ENCODE measurements at regions not wholly inside any gene's neighbourhood (a gene's known extent, or its start where the extent isn't known, plus 50 kb on each side); places are given as distances from the start of the nearest gene placed in this dataset.
"Not testable (repeated sequence)": the region's sequence is repeated elsewhere in the genome, so short reads cannot be mapped to it uniquely, and the experiment has no call there.

DNA sequence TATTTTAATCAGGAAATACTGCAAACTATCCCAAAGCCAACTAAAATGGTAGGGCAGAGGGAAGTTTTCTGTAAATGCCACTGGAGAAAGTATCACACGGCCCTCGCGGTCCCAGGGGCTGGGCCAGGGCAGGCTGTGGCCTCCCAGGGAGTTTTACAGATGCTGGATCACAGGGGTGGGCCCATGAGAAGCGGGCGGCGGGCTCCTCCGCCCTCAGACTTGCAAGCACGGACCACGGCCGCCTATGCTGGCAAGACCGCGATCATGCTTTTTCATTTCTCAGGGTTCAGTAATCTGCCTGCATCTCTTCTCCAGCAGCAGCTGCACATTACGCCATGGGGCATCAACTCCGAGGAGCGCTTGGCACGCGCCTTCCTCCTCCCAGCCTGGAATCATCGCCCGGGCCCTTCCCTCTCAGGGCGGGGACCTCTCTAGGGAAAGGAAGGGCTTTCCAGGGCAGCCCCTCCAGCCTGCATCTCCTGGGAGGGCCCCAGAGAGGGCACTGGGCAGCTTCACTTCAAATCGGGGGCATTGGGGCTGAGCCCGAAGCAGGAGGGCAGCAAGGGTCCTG is 5420.7 kb upstream of the TPTE start:
- not testable (repeated sequence) for TF ChIP-seq CTCF, POLR2A (IDR thresholded peaks at IDR 0.05)
